GM10248 (cell line): ENCODE measurements at regions not wholly inside any gene's neighbourhood (a gene's known extent, or its start where the extent isn't known, plus 50 kb on each side); places are given as distances from the start of the nearest gene placed in this dataset.

Experiments
- CTCF ChIA-PET: fragments of 300-600 bp; sonication (Branson Sonifier 250); formaldehyde crosslinking; extraction: SDS; loops from one replicate; lab custom pipeline; 2021; ENCODE audit warnings: antibody characterized with exemption; lab: Yijun Ruan, JAX
- POLR2A ChIA-PET: fragments of 350-650 bp; sonication (Branson Sonifier 250); formaldehyde crosslinking; extraction: SDS; loops from one replicate; lab custom pipeline; 2020; ENCODE audit warnings: antibody characterized with exemption; lab: Yijun Ruan, JAX
- DNase-seq: peaks from one replicate; pipeline ENCODE4 v3.0.0; 2012; ENCODE audit errors: extremely low spot score
- TF ChIP-seq, protein P1 (sequence below): IDR thresholded peaks from 2 replicates; pipeline ENCODE4 v1.5.1; 2012; ENCODE audit warnings: mild to moderate bottlenecking, low read depth; ENCODE audit errors: extremely low read depth, missing control alignments, control extremely low read depth

DNA sequence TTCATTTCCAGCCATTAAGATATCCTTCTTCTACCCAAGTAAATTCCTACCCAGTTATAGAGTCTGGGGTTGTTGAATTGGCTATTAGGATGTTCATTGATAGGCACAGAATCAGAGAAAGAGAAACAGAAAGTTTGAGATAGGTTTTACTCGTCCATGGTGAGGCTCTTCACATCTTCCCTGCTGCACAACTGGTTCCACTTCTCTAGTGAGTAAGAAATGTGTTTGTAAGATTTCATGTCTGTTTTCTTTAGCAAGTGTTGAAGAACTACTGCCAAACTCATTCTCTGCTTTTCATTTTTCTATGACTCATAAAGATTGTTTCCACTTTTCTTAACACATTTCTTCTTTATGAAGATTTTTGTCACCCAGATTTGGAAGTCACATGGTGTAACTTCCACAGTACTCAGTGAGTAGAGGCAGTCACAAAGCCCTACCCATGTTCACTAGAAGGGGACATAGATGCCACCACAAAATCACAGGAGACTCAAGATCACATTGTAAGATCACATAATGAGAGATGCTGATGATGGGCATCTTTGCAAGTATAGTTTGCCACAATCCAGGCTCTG lies 152.3 kb downstream of the SNX7 start:
- no peak for DNase-seq
- ChIA-PET CTCF (no interaction called here), POLR2A (no interaction called here)
- TF ChIP-seq, protein P1, sequence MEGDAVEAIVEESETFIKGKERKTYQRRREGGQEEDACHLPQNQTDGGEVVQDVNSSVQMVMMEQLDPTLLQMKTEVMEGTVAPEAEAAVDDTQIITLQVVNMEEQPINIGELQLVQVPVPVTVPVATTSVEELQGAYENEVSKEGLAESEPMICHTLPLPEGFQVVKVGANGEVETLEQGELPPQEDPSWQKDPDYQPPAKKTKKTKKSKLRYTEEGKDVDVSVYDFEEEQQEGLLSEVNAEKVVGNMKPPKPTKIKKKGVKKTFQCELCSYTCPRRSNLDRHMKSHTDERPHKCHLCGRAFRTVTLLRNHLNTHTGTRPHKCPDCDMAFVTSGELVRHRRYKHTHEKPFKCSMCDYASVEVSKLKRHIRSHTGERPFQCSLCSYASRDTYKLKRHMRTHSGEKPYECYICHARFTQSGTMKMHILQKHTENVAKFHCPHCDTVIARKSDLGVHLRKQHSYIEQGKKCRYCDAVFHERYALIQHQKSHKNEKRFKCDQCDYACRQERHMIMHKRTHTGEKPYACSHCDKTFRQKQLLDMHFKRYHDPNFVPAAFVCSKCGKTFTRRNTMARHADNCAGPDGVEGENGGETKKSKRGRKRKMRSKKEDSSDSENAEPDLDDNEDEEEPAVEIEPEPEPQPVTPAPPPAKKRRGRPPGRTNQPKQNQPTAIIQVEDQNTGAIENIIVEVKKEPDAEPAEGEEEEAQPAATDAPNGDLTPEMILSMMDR, result no peak

- CTCF ChIA-PET, result interaction anchor here (1.2 to 2.0 kb wide), 3 partner anchors 9 to 24 kb away, joined by 3 to 5 read pairs (median 3); no protein-coding TSS in a partner anchor
- no peak for DNase-seq
- POLR2A ChIA-PET, result no interaction called here
- TF ChIP-seq, protein P1, result no peak
Measured at GRCh38 chr1:98817821-98818220, 156.3 kb downstream of the SNX7 start.

GRCh38 chr1:98821379-98821778 lies 159.9 kb downstream of the SNX7 start:
- CTCF ChIA-PET, result interaction anchor here (1.3 kb wide), 2 partner anchors 10 to 27 kb away, joined by 4 read pairs; no protein-coding TSS in a partner anchor
- POLR2A ChIA-PET, result no interaction called here
- no peak for DNase-seq
- TF ChIP-seq, protein P1, result no peak

- DNase-seq, result no peak
- POLR2A ChIA-PET, result no interaction called here
- CTCF ChIA-PET, result no interaction called here
- TF ChIP-seq, protein P1, result no peak
Measured at GRCh38 chr1:98824736-98825135, 163.2 kb downstream of the SNX7 start.

GRCh38 chr1:98827041-98827440 lies 165.5 kb downstream of the SNX7 start:
- CTCF ChIA-PET, result interaction anchor here (1.2 to 1.5 kb wide), 3 partner anchors 10 to 33 kb away, joined by 3 to 4 read pairs (median 4); no protein-coding TSS in a partner anchor
- TF ChIP-seq, protein P1, result no peak
- DNase-seq, result no peak
- POLR2A ChIA-PET, result no interaction called here

GRCh38 chr1:98839840-98840239 lies 164.8 kb downstream of the PLPPR5 start:
- POLR2A ChIA-PET, result no interaction called here

More at GRCh38 chr1:98839840-98840239, 164.8 kb downstream of the PLPPR5 start:
- CTCF ChIA-PET, result interaction anchor here (2.4 kb wide), 1 partner anchor 11 kb away, joined by 7 read pairs; no protein-coding TSS in a partner anchor
- DNase-seq, result no peak
- TF ChIP-seq, protein P1, result no peak
